Rectal smooth muscle tissue (tissue), 1 donor: ENCODE measurements at regions not wholly inside any gene's neighbourhood (a gene's known extent, or its start where the extent isn't known, plus 50 kb on each side); places are given as distances from the start of the nearest gene placed in this dataset.

ENCODE experiments used
- H3K27ac ChIP-seq: one replicate; pipeline ENCODE4 v1.7.0; 2013; ENCODE audit warnings: low read depth, low read length, inconsistent platforms
- H3K27me3 ChIP-seq: one replicate; pipeline ENCODE4 v1.7.0; 2013; ENCODE audit warnings: low read length; ENCODE audit not compliant: control insufficient read depth, insufficient read depth
- H3K36me3 ChIP-seq: one replicate; pipeline ENCODE4 v1.7.0; 2013; ENCODE audit warnings: low read length; ENCODE audit not compliant: control insufficient read depth, insufficient read depth
- H3K4me1 ChIP-seq: one replicate; pipeline ENCODE4 v1.7.0; 2013; ENCODE audit warnings: low read length; ENCODE audit not compliant: control insufficient read depth, insufficient read depth
- H3K4me3 ChIP-seq: one replicate; pipeline ENCODE4 v1.7.0; 2013; ENCODE audit warnings: low read length
- H3K9ac ChIP-seq: one replicate; pipeline ENCODE4 v1.7.0; 2013; ENCODE audit warnings: low read length

DNA sequence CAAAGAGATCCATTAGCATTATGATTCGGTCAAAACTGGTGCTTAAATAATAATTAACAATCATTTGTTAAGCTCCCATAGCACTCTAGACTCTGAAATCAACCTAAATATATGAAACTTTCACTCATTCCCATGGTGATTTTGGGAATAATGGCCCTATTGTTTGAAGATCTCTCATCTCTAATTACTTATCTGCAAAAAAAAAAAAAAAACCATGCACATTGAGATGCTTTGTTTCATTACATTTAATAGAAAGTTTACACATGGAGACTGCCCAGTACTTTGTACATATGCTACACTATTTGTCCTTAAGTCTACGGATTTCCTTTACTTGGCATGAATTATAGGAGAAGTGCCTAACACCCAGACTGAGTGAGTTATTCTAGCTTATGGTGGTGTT lies 280.6 kb upstream of the MEOX2 start:
- Histone ChIP-seq H3K36me3 (no peaks in the 10 kb centered on the region), H3K4me1 (peaks cover under 1% of the 10 kb centered on the region), H3K27me3 (no peaks in the 10 kb centered on the region), H3K27ac (no peak overlapping the region), H3K9ac (no peak overlapping the region), H3K4me3 (no peak overlapping the region)

DNA sequence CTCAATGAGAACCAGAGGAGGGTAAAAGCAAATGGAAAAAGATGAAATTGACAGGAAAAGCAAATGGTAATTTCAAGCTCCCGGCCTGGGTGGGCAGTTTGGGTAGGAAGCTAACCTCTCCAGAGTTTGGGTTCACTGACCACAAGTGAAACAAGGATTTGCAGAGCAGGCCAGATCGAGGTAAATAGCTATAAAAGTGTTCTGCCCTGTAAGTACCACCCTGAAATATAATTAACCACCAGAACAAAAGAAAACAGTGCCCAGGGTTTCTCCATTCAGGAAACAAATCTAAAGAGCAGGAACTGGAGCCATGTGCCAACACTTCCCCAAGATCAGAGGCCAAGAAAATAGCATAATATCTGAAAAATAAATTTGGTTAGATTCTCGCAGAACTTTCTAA lies 276.7 kb upstream of the MEOX2 start:
- no peaks in the 10 kb centered on the region for H3K4me1 ChIP-seq
- H3K36me3 ChIP-seq: no peaks in the 10 kb centered on the region
- H3K27ac ChIP-seq: no peak overlapping the region
- no peak overlapping the region for H3K9ac ChIP-seq
- no peaks in the 10 kb centered on the region for H3K27me3 ChIP-seq
- no peak overlapping the region for H3K4me3 ChIP-seq

DNA sequence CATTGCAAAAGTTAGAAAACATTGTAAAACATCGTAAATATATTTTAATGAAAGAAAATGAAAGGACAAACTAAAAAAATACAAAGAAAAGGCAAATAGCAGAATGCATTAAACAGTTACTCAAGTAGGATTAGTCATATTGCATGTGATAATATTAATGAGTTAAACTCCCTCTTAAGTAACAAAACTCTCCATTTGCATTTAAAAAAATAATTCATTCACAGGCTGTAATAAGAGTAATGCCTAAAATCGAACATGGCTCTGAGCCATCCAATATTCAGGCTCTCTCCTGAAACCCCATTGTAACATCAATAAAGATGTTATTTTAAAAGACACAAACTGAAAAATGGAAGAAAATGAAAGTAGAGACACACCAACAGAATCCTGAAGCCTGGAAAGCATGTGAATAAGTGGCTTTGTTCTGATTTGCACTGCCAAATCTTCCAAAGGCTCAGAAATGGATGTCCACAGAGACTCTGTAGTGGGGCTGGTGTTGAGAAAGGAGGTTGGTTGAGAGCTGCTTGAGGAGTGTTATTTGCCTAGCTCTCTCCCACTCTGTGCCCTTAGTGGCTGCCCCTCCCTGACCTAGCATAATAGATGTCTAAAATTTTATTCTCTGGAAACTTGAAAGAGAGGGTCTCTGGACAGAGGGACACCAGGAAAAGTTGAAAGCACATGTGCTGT lies 268.3 kb upstream of the MEOX2 start:
- Histone ChIP-seq H3K4me1 (no peaks in the 10 kb centered on the region), H3K27ac (no peak overlapping the region), H3K27me3 (no peaks in the 10 kb centered on the region), H3K9ac (no peak overlapping the region), H3K36me3 (no peaks in the 10 kb centered on the region), H3K4me3 (no peak overlapping the region)

DNA sequence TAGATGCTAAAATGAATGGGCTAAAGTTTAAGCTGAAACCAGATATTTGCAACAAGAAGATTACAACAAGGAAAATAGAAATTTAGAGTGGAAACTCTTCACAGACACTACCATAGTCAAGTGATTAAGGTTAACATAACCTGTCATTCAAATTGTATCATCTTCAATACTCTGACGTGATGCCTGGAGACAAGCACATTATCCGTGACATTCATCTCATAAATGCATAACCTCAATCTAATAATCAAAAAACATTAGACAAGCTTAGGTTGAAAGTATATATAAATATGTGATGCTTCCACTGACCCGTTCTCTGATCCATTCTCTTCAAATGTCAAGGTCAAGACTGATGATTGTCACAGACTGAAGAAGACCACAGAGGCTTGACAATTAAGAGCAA lies 263.8 kb upstream of the MEOX2 start:
- Histone ChIP-seq H3K27ac (no peak overlapping the region), H3K36me3 (no peaks in the 10 kb centered on the region), H3K27me3 (no peaks in the 10 kb centered on the region), H3K4me1 (no peaks in the 10 kb centered on the region), H3K9ac (no peak overlapping the region), H3K4me3 (no peak overlapping the region)

DNA sequence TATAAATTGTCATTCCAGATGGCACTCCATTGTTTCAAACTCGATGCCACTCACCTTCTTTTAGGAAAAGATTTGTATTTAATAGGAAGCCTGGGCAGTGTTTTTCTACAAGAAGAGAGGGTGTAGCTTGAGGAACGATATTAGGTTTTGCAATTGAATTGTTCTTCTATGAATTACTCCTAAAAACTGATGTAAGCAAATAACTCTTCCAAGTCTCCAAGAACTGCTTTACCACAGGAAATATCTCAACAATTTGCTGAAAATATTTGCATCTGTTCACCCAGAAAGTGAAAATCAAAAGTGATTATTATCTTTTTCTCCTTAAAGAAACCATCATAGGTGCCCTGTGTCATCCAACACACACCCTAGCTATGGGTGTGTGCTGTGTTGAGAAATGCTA lies 261.3 kb upstream of the MEOX2 start:
- Histone ChIP-seq H3K9ac (no peak overlapping the region), H3K27ac (no peak overlapping the region), H3K4me3 (no peak overlapping the region), H3K4me1 (no peaks in the 10 kb centered on the region), H3K36me3 (no peaks in the 10 kb centered on the region), H3K27me3 (no peaks in the 10 kb centered on the region)

DNA sequence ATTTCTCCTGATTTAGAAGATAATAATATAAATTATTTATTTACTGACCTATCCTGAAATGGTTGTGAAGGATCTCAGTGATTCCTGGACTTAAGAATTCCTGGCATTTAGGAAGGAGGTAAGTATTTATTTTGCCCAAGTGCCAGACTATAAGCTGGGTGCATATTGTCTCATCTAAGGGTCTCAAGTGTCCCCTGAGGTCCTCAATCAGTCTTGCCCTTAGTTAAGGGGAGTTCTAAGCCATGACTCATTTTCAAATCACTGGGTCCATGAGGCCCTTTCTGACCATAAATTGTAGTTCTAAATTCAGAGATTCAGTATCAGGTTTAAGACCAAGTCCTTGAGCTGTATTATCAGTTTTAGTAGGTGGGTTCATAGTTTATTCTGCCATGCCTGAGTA lies 251.6 kb upstream of the MEOX2 start:
- no peak overlapping the region for H3K4me3 ChIP-seq
- no peak overlapping the region for H3K27ac ChIP-seq
- H3K9ac ChIP-seq: no peak overlapping the region
- H3K36me3 ChIP-seq: no peaks in the 10 kb centered on the region
- peaks cover 8% of the 10 kb centered on the region for H3K4me1 ChIP-seq
- H3K27me3 ChIP-seq: no peaks in the 10 kb centered on the region

DNA sequence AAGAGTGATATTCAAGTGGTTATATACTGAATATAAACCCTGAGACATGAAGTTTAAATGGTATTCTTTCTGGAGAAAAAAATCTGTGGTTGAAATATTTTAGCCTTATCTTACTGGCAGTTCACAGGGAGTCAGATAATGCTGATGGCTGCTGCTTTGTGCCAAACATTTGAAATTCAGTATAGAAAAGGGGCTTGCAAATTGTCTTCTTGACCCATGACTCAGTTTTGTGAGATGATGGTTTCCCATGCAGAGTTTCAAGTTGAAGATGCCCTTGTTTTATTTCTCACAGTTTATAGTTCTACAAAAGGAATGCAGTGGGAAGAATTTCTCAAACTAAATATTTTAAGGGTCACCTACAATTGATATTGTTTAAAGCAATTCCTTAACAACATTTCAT lies 251.1 kb upstream of the MEOX2 start:
- Histone ChIP-seq H3K27me3 (no peaks in the 10 kb centered on the region), H3K27ac (no peak overlapping the region), H3K9ac (no peak overlapping the region), H3K4me1 (peaks cover 8% of the 10 kb centered on the region), H3K36me3 (no peaks in the 10 kb centered on the region), H3K4me3 (no peak overlapping the region)

DNA sequence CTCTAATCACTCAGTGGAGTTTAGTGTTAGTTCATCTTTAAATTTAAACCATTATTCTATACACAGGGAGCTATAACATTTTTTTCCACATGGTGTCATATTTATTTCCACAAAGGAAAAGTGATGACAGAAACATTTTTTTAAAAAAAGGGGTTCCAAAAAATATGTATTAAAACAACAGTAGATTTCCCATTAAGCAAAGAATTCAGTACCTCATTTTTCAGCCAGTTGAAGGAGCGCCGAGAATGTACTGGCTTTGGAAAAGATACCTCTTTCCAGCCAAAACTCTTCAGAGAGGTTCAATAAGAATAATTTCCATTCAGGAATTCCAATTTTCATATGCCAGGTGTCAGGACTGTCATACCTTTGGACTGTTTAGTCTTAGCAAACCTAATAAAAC lies 250.5 kb upstream of the MEOX2 start:
- H3K4me3 ChIP-seq: no peak overlapping the region
- H3K27ac ChIP-seq: peak overlapping the region; percentile 14

DNA sequence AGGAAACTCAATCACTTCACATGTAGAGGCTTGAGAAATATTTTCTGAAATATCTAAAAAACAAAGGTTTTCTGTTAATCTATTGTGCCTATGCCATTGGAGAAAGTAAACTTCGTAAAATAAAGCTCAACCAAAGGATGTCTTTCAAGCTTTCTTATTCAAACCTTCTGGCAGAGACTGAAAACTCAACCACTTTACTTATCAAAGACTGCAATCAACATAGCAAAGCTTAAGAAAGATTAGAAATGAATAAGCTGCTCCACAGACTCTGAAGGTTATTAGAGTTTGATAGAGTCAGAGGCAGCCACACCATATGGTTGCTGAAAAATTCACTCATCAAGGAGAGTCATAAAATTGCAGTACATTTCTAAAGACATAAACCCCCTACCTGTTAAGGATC lies 245.8 kb upstream of the MEOX2 start:
- Histone ChIP-seq H3K27ac (no peak overlapping the region), H3K27me3 (no peaks in the 10 kb centered on the region), H3K9ac (no peak overlapping the region), H3K4me1 (peaks cover 7% of the 10 kb centered on the region), H3K36me3 (no peaks in the 10 kb centered on the region), H3K4me3 (no peak overlapping the region)

More for the DNA sequence above, 250.5 kb upstream of the MEOX2 start:
- Histone ChIP-seq H3K4me1 (peaks cover 8% of the 10 kb centered on the region), H3K9ac (no peak overlapping the region), H3K27me3 (no peaks in the 10 kb centered on the region), H3K36me3 (no peaks in the 10 kb centered on the region)

DNA sequence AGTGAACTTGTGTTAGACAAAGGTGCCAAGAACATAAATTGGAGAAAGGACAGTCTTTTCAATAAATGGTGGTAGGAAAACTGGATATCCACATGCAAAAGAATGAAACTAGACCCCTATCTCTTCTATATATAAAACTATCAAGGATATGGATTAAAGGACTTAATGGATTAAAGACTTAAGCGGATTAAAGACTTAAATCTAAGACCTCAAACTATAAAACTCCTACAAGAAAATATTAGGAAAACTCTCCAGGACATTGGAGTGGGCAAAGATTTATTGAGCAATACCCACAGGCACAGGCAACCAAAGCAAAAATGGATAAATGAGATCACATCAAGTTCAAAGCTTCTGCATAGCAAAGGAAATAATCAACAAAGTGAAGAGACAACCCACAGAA lies 242.9 kb upstream of the MEOX2 start:
- Histone ChIP-seq H3K36me3 (no peaks in the 10 kb centered on the region), H3K9ac (no peak overlapping the region), H3K4me1 (no peaks in the 10 kb centered on the region), H3K4me3 (no peak overlapping the region), H3K27ac (no peak overlapping the region), H3K27me3 (no peaks in the 10 kb centered on the region)

DNA sequence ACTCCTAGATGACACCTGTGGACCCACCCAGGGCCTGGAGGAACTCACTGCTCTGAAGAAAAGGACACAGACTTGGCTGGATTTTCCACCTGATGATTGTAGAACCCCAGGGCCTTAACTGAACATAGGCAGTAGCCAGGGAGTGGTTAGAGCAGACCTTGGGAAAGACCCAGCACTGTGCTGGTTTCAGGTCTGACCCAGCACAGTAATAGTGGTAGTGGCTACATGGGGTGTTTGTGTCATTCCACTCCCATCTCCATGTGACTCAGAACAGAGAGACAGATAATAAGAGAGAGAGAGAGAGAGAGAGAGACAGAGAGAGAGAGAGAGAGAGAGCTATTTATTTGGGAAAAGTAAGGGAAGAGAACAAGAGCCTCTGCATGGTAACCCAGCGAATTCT lies 239.1 kb upstream of the MEOX2 start:
- no peak overlapping the region for H3K27ac ChIP-seq
- no peak overlapping the region for H3K4me3 ChIP-seq
- H3K36me3 ChIP-seq: no peaks in the 10 kb centered on the region
- H3K9ac ChIP-seq: no peak overlapping the region
- H3K4me1 ChIP-seq: no peaks in the 10 kb centered on the region
- H3K27me3 ChIP-seq: no peaks in the 10 kb centered on the region

DNA sequence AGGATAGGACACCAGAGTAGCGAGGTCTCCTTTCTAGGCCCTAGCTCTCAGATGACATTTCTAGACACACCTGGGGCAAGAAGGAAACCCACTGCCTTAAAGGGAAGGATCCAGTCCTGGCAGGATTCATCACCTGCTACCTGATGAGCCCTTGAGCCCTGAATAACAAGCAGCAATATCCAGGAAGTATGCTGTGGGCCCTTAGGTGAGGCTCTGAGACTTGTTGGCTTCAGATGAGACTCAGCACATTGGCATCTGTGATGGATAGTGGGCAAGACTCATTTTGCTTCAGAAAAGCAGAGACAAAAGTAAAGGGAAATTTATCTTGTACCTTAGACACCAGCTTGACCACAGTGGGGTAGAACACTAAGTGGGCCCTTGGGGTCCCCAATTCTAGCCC lies 238.4 kb upstream of the MEOX2 start:
- H3K36me3 ChIP-seq: no peaks in the 10 kb centered on the region
- H3K27me3 ChIP-seq: no peaks in the 10 kb centered on the region
- no peak overlapping the region for H3K4me3 ChIP-seq
- no peaks in the 10 kb centered on the region for H3K4me1 ChIP-seq
- no peak overlapping the region for H3K9ac ChIP-seq
- no peak overlapping the region for H3K27ac ChIP-seq

DNA sequence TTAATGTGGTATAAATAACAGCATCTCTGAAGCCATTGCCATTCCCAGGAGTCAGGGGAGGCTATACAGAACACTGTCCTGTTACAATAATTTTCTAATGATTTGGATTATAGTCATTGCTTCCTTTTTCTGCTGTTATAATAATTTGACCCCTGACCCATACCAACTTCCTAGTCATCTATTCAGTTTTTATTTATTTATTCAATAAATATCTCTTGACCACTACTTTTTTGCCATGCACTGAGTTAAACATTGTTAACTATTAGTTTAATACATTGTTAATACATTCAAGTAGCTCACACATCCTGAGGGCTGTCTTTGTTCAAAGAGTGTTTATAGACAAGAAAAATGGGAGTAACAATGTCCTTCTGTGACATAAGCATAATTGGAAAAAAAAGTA lies 235.5 kb upstream of the MEOX2 start:
- Histone ChIP-seq H3K4me3 (no peak overlapping the region), H3K27ac (no peak overlapping the region), H3K9ac (no peak overlapping the region)

More for the DNA sequence above, 235.5 kb upstream of the MEOX2 start:
- H3K36me3 ChIP-seq: no peaks in the 10 kb centered on the region
- H3K4me1 ChIP-seq: no peaks in the 10 kb centered on the region
- no peaks in the 10 kb centered on the region for H3K27me3 ChIP-seq
